Left lung (tissue), 4 donors: ENCODE measurements at regions not wholly inside any gene's neighbourhood (a gene's known extent, or its start where the extent isn't known, plus 50 kb on each side); places are given as distances from the start of the nearest gene placed in this dataset.

Experiments used
- ATAC-seq: fragments of 200-7000 bp; cut with Tn5 transposase; one replicate; pipeline ENCODE4 v1.9.1; 2020; ENCODE audit warnings: moderate library complexity
- DNase-seq, 4 donors: peaks; one replicate each; pipeline ENCODE4 v3.0.0-alpha.2; 2013 to 2020
- H3K27ac ChIP-seq, 2 donors: fragments of 200-600 bp; sonication (generic) in 1 of 2; one replicate each; pipeline versions ENCODE4 v1.5.0 to v1.8.0; 2020 to 2021
- H3K27me3 ChIP-seq, 2 donors: fragments of 200-600 bp; sonication (generic) in 1 of 2; one replicate each; pipeline versions ENCODE4 v1.5.0 to v1.8.0; 2020 to 2021
- H3K36me3 ChIP-seq, 2 donors: fragments of 200-600 bp; sonication (generic) in 1 of 2; one replicate each; pipeline versions ENCODE4 v1.5.0 to v1.8.0; 2020 to 2021
- H3K4me1 ChIP-seq, 2 donors: fragments of 200-600 bp; one replicate each; pipeline ENCODE4 v1.8.0; 2021
- H3K4me3 ChIP-seq, 2 donors: fragments of 200-600 bp; sonication (generic) in 1 of 2; one replicate each; pipeline versions ENCODE4 v1.5.0 to v1.8.0; 2020 to 2021; ENCODE audit warnings: mild to moderate bottlenecking in 1 of 2
- H3K9me3 ChIP-seq, 2 donors: fragments of 200-600 bp; sonication (generic) in 1 of 2; one replicate each; pipeline versions ENCODE4 v1.5.0 to v1.8.0; 2020 to 2021
- CTCF ChIP-seq, 2 donors: fragments of 200-600 bp; sonication (generic) in 1 of 2; IDR thresholded peaks; one replicate each; pipeline versions ENCODE4 v1.5.0 to v1.8.0; 2021; ENCODE audit warnings: antibody characterized with exemption in 2 of 2
- intact Hi-C, 2 donors: fragments of 100-400 bp; cut with DNase I; formaldehyde crosslinking; loops; one replicate each; pipeline versions ENCODE4 v1.11.2 to v1.14.2; 2022
- donor health status: DM: no; HTN: yes; CAD: no.
- donor health status: DM: no; HTN: no; CAD: no.

GRCh38 chr1:81335876-81336275, 464.9 kb upstream of the ADGRL2 start:
- no peak for DNase-seq
- Histone ChIP-seq H3K36me3 (no peaks in the 10 kb centered on the region), H3K4me3 (no peak overlapping the region), H3K4me1 (no peaks in the 10 kb centered on the region), H3K27ac (no peak overlapping the region), H3K27me3 (no peaks in the 10 kb centered on the region), H3K9me3 (peaks cover 0 to 2% of the 10 kb centered on the region in 2 donors)
- ATAC-seq = no peak
- no peak for TF ChIP-seq CTCF (IDR thresholded peaks at IDR 0.05)
- intact Hi-C loops = no loop called here

DNA sequence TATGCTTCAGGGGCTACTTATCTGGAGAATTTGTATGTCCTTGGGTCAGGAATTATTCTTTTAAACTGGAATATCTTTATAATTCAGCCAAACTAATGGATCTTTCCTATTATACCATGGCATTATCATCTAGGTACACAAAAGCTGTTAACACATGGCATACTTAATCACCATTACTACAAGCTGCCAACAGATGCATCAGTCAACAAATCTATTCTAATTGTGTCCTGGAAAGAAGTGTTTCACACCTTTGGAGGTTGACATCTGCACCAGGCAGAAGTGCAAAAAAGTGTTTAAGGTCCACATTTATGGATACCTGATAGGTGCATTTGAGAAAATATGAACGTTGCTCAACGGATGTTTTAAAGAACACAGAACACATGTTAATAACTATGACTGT, 470.2 kb upstream of the ADGRL2 start:
- intact Hi-C loops = no loop called here
- Histone ChIP-seq H3K27me3 (no peaks in the 10 kb centered on the region), H3K4me3 (no peak overlapping the region), H3K4me1 (no peaks in the 10 kb centered on the region), H3K9me3 (no peaks in the 10 kb centered on the region), H3K27ac (no peak overlapping the region), H3K36me3 (no peaks in the 10 kb centered on the region)
- no peak for DNase-seq
- no peak for ATAC-seq
- TF ChIP-seq CTCF (IDR thresholded peaks at IDR 0.05) = no peak

DNA sequence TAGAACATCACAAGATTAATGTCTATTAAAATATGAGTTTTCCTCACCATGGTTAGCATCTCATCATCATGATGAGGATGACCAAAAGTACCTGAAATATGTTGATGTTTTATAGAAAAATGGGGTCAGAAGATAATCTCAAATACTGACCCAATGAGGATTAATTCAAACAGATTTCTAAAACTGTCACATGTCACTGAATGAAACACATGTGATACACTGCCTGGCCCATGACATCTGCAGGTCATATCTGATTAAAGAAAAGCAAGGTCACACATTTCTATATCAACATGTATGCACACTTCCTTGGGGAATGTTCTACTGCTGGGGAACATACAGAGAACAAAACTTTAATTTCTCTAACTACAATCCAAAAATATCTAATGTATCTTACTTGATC, 470.6 kb upstream of the ADGRL2 start:
- ATAC-seq (no peak), DNase-seq (no peak)
- Histone ChIP-seq H3K9me3 (no peaks in the 10 kb centered on the region), H3K27me3 (no peaks in the 10 kb centered on the region), H3K36me3 (no peaks in the 10 kb centered on the region), H3K4me3 (no peak overlapping the region), H3K4me1 (no peaks in the 10 kb centered on the region), H3K27ac (no peak overlapping the region)
- intact Hi-C loops = no loop called here
- no peak for TF ChIP-seq CTCF (IDR thresholded peaks at IDR 0.05)

GRCh38 chr1:81329041-81329440, 471.7 kb upstream of the ADGRL2 start:
- TF ChIP-seq CTCF (IDR thresholded peaks at IDR 0.05) = no peak

GRCh38 chr1:81327743-81328142, 473.0 kb upstream of the ADGRL2 start:
- Histone ChIP-seq H3K36me3 (no peaks in the 10 kb centered on the region), H3K27me3 (no peaks in the 10 kb centered on the region), H3K27ac (no peak overlapping the region), H3K9me3 (no peaks in the 10 kb centered on the region), H3K4me3 (no peak overlapping the region), H3K4me1 (no peaks in the 10 kb centered on the region)
- TF ChIP-seq CTCF (IDR thresholded peaks at IDR 0.05) = no peak
- intact Hi-C loops = no loop called here
- DNase-seq = no peak
- ATAC-seq = no peak

More at GRCh38 chr1:81329041-81329440, 471.7 kb upstream of the ADGRL2 start:
- Histone ChIP-seq H3K27ac (no peak overlapping the region), H3K36me3 (no peaks in the 10 kb centered on the region), H3K9me3 (no peaks in the 10 kb centered on the region), H3K4me3 (no peak overlapping the region), H3K4me1 (no peaks in the 10 kb centered on the region), H3K27me3 (no peaks in the 10 kb centered on the region)
- ATAC-seq = no peak
- no peak for DNase-seq
- intact Hi-C loops = no loop called here
